GM12891 (cell line): ENCODE measurements at regions not wholly inside any gene's neighbourhood (a gene's known extent, or its start where the extent isn't known, plus 50 kb on each side); places are given as distances from the start of the nearest gene placed in this dataset.

Experiments
- POLR2A ChIP-seq: IDR thresholded peaks from 2 replicates; pipeline ENCODE4 v1.6.1; 2011; ENCODE audit warnings: low read depth, low read length, control low read depth
- POLR2AphosphoS5 ChIP-seq: IDR thresholded peaks from 2 replicates; pipeline ENCODE4 v1.6.1; 2011; ENCODE audit warnings: low read depth, low read length, control low read depth
- POU2F2 ChIP-seq: IDR thresholded peaks from 2 replicates; pipeline ENCODE4 v1.6.1; 2011; ENCODE audit warnings: low read depth, mild to moderate bottlenecking, control low read depth, low read length, moderate library complexity
- SPI1 ChIP-seq: IDR thresholded peaks from 2 replicates; pipeline ENCODE4 v1.6.1; 2011; ENCODE audit warnings: low read depth, low read length, control low read depth
- TAF1 ChIP-seq: IDR thresholded peaks from 2 replicates; pipeline ENCODE4 v1.6.1; 2011; ENCODE audit warnings: low read depth, low read length, control low read depth

DNA sequence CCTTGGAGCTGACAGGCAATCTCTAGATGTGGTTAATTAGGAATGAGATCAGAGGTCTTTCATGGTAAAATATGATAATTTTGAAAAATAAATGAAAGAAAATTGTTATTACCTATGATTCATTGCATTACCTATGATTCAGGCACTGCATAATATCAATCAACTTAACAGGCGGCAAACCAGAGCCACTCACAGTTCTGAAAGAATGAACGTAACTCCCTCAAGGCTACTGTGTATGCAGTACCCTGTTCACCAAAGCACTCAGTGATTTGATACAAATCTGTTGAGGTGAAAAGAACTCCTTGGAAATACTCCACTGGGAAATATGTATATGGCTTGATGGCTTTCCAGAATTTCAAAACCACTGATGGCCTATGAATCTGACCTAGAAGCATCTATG is 398.9 kb downstream of the ACTL7B start:
- no peak for TF ChIP-seq POLR2A
- no peak for TF ChIP-seq SPI1
- no peak for TF ChIP-seq TAF1
- TF ChIP-seq POLR2AphosphoS5, result no peak
- TF ChIP-seq POU2F2, result no peak
